GM23338 (cell line): ENCODE measurements at regions not wholly inside any gene's neighbourhood (a gene's known extent, or its start where the extent isn't known, plus 50 kb on each side); places are given as distances from the start of the nearest gene placed in this dataset.

ENCODE experiments used
- ATAC-seq: fragments of 200-7000 bp; cut with Tn5 transposase; 3 replicates; pipeline ENCODE4 v1.9.1; 2020
- DNase-seq: peaks from one replicate; pipeline ENCODE4 v3.0.0-alpha.2; 2015; ENCODE audit warnings: low spot score
- H2AFZ ChIP-seq: fragments of 200-600 bp; sonication (generic); 2 replicates; pipeline ENCODE4 v1.8.0; 2016; ENCODE audit warnings: antibody characterized with exemption, mild to moderate bottlenecking, moderate library complexity
- H3F3A ChIP-seq: fragments of 200-600 bp; sonication (generic); replicated peaks from 2 replicates; pipeline ENCODE4 v1.8.0; 2017; ENCODE audit warnings: antibody characterized with exemption, mixed run types, low read depth
- H3K27ac ChIP-seq: fragments of 200-600 bp; sonication (generic); 2 replicates; pipeline ENCODE4 v1.6.1; 2016; ENCODE audit warnings: low read depth
- H3K27me3 ChIP-seq: fragments of 200-600 bp; sonication (generic); 2 replicates; pipeline ENCODE4 v1.8.0; 2016; ENCODE audit warnings: mild to moderate bottlenecking, mixed run types, moderate library complexity; ENCODE audit not compliant: insufficient read depth
- H3K36me3 ChIP-seq: fragments of 200-600 bp; sonication (generic); 2 replicates; pipeline ENCODE4 v1.8.0; 2016; ENCODE audit warnings: mild to moderate bottlenecking; ENCODE audit not compliant: insufficient read depth
- H3K4me1 ChIP-seq: fragments of 200-600 bp; sonication (generic); 2 replicates; pipeline ENCODE4 v1.8.0; 2016; ENCODE audit warnings: mild to moderate bottlenecking, moderate library complexity; ENCODE audit not compliant: insufficient read depth
- H3K4me2 ChIP-seq: fragments of 200-600 bp; sonication (generic); 2 replicates; pipeline ENCODE4 v1.7.1; 2017; ENCODE audit warnings: mixed run types
- H3K4me3 ChIP-seq: fragments of 200-600 bp; sonication (generic); 2 replicates; pipeline ENCODE4 v1.6.1; 2016; ENCODE audit warnings: mixed run types
- H3K79me2 ChIP-seq: fragments of 200-600 bp; sonication (generic); replicated peaks from 2 replicates; pipeline ENCODE4 v1.8.0; 2017; ENCODE audit warnings: mild to moderate bottlenecking; ENCODE audit not compliant: insufficient read depth
- H3K9me2 ChIP-seq: fragments of 200-600 bp; sonication (generic); 2 replicates; pipeline ENCODE4 v1.8.0; 2017; ENCODE audit not compliant: insufficient read depth
- H4K20me1 ChIP-seq: fragments of 200-600 bp; sonication (generic); replicated peaks from 2 replicates; pipeline ENCODE4 v1.8.0; 2017; ENCODE audit warnings: mild to moderate bottlenecking; ENCODE audit not compliant: insufficient read depth
- H3K27ac Mint-ChIP-seq: 2 replicates; pipeline ENCODE4 v1.8.0; 2020; ENCODE audit warnings: inconsistent platforms, mild to moderate bottlenecking, moderate library complexity, mixed read lengths
- H3K27me3 Mint-ChIP-seq: 3 replicates; pipeline ENCODE4 v1.8.0; 2022; ENCODE audit warnings: low read depth, mild to moderate bottlenecking, moderate library complexity, mixed read lengths, inconsistent platforms; ENCODE audit not compliant: insufficient read depth, poor library complexity
- H3K36me3 Mint-ChIP-seq: 3 replicates; pipeline ENCODE4 v1.8.0; 2021; ENCODE audit warnings: low read depth, mild to moderate bottlenecking, inconsistent platforms, moderate library complexity, mixed read lengths
- H3K4me1 Mint-ChIP-seq: 3 replicates; pipeline ENCODE4 v1.8.0; 2020; ENCODE audit warnings: mild to moderate bottlenecking, inconsistent platforms, mixed read lengths
- H3K4me3 Mint-ChIP-seq: 3 replicates; pipeline ENCODE4 v1.8.0; 2021; ENCODE audit warnings: moderate library complexity, mild to moderate bottlenecking, inconsistent platforms, mixed read lengths
- H3K9me3 Mint-ChIP-seq: 3 replicates; pipeline ENCODE4 v1.8.0; 2020; ENCODE audit warnings: moderate library complexity, mild to moderate bottlenecking, inconsistent platforms, mixed read lengths
- EZH2phosphoT487 ChIP-seq: fragments of 200-600 bp; sonication (generic); IDR thresholded peaks from one replicate; pipeline ENCODE4 v1.8.1; 2018; ENCODE audit warnings: antibody characterized with exemption; ENCODE audit not compliant: unreplicated experiment
- TF ChIP-seq, protein P1 (sequence below): fragments of 250-450 bp; sonication (Bioruptor Pico); IDR thresholded peaks from 2 replicates; pipeline ENCODE4 v1.5.0; 2020; ENCODE audit warnings: mild to moderate bottlenecking, moderate library complexity
- TF ChIP-seq, protein P2 (sequence below), 2 experiments: fragments of 200-600 bp in 1 of 2; sonication (generic) in 1 of 2; conservative IDR thresholded peaks; 2 replicates each; pipeline versions ENCODE4 v1.5.1 to v1.6.1; 2016 to 2017; ENCODE audit warnings: antibody characterized with exemption in 2 of 2, low read depth in 2 of 2, mild to moderate bottlenecking in 2 of 2, moderate library complexity in 1 of 2
- TF ChIP-seq, protein P3 (sequence below): IDR thresholded peaks from one replicate; pipeline ENCODE4 v1.6.1; 2018; ENCODE audit warnings: antibody characterized with exemption; ENCODE audit not compliant: unreplicated experiment

DNA sequence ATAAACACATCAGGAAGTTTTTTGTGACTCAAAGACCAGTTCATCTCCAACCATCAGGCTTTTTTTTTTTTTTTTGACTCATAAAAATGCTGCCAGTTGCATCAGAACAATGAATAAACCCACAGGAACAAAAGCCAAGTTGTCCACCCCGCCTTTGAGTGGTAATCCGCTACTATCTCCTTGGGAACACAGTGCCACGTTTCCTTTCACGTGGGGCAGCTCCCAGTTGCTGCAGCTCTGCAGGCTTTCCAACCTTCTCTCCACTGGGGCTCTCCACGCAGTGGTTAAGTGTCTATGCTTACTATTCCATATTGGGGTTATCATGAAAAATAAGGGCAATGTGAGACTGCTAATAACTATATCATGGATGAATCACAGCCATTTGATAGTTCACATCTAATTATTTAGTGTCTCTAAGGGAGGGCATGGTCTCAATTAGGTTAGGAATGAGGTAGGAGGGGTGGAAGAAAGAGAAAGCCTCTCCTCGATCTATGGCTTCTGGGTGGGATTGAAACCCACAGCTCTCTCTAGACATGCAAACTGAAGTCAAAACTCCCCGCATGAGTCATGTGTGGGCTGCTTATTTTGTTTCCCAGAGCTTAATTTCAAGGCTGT lies 55.8 kb upstream of the ACTBL2 start:
- Histone ChIP-seq H4K20me1 (no peaks in the 10 kb centered on the region), H3F3A (no peaks in the 10 kb centered on the region), H3K27me3 (no peaks in the 10 kb centered on the region), H3K4me1 (no peaks in the 10 kb centered on the region), H3K36me3 (no peaks in the 10 kb centered on the region), H3K4me2 (no peak overlapping the region), H3K4me3 (no peak overlapping the region), H3K27ac (no peak overlapping the region), H3K9me2 (peaks cover 3% of the 10 kb centered on the region; the same call in 1 of the 2 replicates), H2AFZ (0 out of 2 replicates have a peak overlapping the region, but pooled peaks have one; percentile 32), H3K79me2 (no peaks in the 10 kb centered on the region)
- H3K4me1 Mint-ChIP-seq = no peaks in the 10 kb centered on the region
- H3K27ac Mint-ChIP-seq = no peak overlapping the region
- ATAC-seq (no peak), DNase-seq (no peak)
- H3K4me3 Mint-ChIP-seq = no peak overlapping the region
- no peaks in the 10 kb centered on the region for H3K36me3 Mint-ChIP-seq
- no peak for TF ChIP-seq EZH2phosphoT487
- TF ChIP-seq, protein P1, sequence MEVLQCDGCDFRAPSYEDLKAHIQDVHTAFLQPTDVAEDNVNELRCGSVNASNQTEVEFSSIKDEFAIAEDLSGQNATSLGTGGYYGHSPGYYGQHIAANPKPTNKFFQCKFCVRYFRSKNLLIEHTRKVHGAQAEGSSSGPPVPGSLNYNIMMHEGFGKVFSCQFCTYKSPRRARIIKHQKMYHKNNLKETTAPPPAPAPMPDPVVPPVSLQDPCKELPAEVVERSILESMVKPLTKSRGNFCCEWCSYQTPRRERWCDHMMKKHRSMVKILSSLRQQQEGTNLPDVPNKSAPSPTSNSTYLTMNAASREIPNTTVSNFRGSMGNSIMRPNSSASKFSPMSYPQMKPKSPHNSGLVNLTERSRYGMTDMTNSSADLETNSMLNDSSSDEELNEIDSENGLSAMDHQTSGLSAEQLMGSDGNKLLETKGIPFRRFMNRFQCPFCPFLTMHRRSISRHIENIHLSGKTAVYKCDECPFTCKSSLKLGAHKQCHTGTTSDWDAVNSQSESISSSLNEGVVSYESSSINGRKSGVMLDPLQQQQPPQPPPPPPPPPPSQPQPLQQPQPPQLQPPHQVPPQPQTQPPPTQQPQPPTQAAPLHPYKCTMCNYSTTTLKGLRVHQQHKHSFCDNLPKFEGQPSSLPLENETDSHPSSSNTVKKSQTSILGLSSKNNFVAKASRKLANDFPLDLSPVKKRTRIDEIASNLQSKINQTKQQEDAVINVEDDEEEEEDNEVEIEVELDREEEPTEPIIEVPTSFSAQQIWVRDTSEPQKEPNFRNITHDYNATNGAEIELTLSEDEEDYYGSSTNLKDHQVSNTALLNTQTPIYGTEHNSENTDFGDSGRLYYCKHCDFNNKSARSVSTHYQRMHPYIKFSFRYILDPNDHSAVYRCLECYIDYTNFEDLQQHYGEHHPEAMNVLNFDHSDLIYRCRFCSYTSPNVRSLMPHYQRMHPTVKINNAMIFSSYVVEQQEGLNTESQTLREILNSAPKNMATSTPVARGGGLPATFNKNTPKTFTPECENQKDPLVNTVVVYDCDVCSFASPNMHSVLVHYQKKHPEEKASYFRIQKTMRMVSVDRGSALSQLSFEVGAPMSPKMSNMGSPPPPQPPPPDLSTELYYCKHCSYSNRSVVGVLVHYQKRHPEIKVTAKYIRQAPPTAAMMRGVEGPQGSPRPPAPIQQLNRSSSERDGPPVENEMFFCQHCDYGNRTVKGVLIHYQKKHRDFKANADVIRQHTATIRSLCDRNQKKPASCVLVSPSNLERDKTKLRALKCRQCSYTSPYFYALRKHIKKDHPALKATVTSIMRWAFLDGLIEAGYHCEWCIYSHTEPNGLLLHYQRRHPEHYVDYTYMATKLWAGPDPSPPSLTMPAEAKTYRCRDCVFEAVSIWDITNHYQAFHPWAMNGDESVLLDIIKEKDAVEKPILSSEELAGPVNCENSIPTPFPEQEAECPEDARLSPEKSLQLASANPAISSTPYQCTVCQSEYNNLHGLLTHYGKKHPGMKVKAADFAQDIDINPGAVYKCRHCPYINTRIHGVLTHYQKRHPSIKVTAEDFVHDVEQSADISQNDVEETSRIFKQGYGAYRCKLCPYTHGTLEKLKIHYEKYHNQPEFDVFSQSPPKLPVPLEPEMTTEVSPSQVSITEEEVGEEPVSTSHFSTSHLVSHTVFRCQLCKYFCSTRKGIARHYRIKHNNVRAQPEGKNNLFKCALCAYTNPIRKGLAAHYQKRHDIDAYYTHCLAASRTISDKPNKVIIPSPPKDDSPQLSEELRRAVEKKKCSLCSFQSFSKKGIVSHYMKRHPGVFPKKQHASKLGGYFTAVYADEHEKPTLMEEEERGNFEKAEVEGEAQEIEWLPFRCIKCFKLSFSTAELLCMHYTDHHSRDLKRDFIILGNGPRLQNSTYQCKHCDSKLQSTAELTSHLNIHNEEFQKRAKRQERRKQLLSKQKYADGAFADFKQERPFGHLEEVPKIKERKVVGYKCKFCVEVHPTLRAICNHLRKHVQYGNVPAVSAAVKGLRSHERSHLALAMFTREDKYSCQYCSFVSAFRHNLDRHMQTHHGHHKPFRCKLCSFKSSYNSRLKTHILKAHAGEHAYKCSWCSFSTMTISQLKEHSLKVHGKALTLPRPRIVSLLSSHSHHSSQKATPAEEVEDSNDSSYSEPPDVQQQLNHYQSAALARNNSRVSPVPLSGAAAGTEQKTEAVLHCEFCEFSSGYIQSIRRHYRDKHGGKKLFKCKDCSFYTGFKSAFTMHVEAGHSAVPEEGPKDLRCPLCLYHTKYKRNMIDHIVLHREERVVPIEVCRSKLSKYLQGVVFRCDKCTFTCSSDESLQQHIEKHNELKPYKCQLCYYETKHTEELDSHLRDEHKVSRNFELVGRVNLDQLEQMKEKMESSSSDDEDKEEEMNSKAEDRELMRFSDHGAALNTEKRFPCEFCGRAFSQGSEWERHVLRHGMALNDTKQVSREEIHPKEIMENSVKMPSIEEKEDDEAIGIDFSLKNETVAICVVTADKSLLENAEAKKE (CRISPR knock-in tag) = no peak
- no peaks in the 10 kb centered on the region for H3K27me3 Mint-ChIP-seq
- no peaks in the 10 kb centered on the region for H3K9me3 Mint-ChIP-seq

- Histone ChIP-seq H3K27me3 (no peaks in the 10 kb centered on the region), H3K4me3 (no peak overlapping the region), H3K4me1 (no peaks in the 10 kb centered on the region), H3K4me2 (no peak overlapping the region), H3F3A (no peaks in the 10 kb centered on the region), H2AFZ (0 out of 2 replicates have a peak overlapping the region, but pooled peaks have one; percentile 32), H3K9me2 (peaks cover 3% of the 10 kb centered on the region; the same call in 1 of the 2 replicates), H3K79me2 (no peaks in the 10 kb centered on the region), H4K20me1 (no peaks in the 10 kb centered on the region), H3K36me3 (no peaks in the 10 kb centered on the region), H3K27ac (no peak overlapping the region)
- no peaks in the 10 kb centered on the region for H3K27me3 Mint-ChIP-seq
- TF ChIP-seq, protein P2, sequence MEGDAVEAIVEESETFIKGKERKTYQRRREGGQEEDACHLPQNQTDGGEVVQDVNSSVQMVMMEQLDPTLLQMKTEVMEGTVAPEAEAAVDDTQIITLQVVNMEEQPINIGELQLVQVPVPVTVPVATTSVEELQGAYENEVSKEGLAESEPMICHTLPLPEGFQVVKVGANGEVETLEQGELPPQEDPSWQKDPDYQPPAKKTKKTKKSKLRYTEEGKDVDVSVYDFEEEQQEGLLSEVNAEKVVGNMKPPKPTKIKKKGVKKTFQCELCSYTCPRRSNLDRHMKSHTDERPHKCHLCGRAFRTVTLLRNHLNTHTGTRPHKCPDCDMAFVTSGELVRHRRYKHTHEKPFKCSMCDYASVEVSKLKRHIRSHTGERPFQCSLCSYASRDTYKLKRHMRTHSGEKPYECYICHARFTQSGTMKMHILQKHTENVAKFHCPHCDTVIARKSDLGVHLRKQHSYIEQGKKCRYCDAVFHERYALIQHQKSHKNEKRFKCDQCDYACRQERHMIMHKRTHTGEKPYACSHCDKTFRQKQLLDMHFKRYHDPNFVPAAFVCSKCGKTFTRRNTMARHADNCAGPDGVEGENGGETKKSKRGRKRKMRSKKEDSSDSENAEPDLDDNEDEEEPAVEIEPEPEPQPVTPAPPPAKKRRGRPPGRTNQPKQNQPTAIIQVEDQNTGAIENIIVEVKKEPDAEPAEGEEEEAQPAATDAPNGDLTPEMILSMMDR (conservative IDR thresholded peaks at IDR 0.05; ENCODE audit: low read depth in 2 of 2) = no peak
- TF ChIP-seq, protein P3, sequence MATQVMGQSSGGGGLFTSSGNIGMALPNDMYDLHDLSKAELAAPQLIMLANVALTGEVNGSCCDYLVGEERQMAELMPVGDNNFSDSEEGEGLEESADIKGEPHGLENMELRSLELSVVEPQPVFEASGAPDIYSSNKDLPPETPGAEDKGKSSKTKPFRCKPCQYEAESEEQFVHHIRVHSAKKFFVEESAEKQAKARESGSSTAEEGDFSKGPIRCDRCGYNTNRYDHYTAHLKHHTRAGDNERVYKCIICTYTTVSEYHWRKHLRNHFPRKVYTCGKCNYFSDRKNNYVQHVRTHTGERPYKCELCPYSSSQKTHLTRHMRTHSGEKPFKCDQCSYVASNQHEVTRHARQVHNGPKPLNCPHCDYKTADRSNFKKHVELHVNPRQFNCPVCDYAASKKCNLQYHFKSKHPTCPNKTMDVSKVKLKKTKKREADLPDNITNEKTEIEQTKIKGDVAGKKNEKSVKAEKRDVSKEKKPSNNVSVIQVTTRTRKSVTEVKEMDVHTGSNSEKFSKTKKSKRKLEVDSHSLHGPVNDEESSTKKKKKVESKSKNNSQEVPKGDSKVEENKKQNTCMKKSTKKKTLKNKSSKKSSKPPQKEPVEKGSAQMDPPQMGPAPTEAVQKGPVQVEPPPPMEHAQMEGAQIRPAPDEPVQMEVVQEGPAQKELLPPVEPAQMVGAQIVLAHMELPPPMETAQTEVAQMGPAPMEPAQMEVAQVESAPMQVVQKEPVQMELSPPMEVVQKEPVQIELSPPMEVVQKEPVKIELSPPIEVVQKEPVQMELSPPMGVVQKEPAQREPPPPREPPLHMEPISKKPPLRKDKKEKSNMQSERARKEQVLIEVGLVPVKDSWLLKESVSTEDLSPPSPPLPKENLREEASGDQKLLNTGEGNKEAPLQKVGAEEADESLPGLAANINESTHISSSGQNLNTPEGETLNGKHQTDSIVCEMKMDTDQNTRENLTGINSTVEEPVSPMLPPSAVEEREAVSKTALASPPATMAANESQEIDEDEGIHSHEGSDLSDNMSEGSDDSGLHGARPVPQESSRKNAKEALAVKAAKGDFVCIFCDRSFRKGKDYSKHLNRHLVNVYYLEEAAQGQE = no peak
- H3K9me3 Mint-ChIP-seq = no peaks in the 10 kb centered on the region
- ATAC-seq = no peak
- H3K4me1 Mint-ChIP-seq = no peaks in the 10 kb centered on the region
- H3K27ac Mint-ChIP-seq = no peak overlapping the region
- H3K36me3 Mint-ChIP-seq = no peaks in the 10 kb centered on the region
- no peak overlapping the region for H3K4me3 Mint-ChIP-seq
- no peak for DNase-seq
Measured at GRCh38 chr5:57537811-57538210, 55.2 kb upstream of the ACTBL2 start.
